ENCODE measurements at regions not wholly inside any gene's neighbourhood (a gene's known extent, or its start where the extent isn't known, plus 50 kb on each side); places are given as distances from the start of the nearest gene placed in this dataset.
"Not testable (repeated sequence)": the region's sequence is repeated elsewhere in the genome, so short reads cannot be mapped to it uniquely, and the experiment has no call there.

DNA sequence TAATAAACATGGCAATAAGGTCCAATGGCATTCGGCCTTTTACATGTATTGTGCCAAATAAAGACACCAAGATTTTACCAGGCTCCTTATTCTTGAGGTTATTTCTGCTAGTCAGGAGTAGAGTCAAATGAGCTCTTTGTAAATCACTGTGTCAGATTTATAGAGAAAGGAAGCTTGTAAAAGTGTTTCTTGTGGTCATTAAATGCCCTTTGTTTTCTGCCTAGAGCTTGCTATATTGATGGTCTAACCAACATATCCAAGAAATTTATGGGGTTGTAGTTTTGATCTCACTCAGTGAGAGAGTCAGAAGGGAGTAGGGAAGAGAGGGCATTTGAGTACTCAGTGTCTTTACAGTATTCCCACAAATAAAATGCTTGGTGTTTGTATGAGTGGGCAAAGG, 86.2 kb upstream of the FRMPD4 start:
- no peak for DNase-seq (ENCODE audit: low spot score)

- DNase-seq (ENCODE audit: low spot score) = no peak
Measured at GRCh38 chrX:12058087-12058486, 80.2 kb upstream of the FRMPD4 start.

GRCh38 chrX:12060489-12061260, 77.6 kb upstream of the FRMPD4 start:
- no peak for DNase-seq (ENCODE audit: low spot score)

DNA sequence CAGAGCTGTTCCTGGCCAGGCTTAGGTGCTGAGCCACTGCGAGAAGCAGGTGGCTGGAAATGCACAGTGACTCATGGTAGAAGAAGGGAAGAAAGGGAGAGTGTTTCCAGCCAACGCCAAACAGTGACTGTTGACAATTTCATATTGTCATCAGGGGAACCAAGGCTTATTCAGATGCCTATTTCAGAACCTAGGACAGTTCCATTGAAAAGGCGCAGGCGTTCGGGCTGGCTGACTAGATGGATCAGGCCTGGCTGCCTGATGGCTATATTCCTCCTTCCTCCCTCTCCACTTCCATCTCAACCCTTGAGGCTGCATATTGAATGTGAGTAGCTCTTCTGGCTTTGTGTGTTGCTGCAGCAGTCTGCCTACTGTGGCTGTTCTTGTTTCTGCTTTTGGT, 73.0 kb upstream of the FRMPD4 start:
- peak; percentile 14 for DNase-seq (ENCODE audit: low spot score)

- DNase-seq (ENCODE audit: low spot score) = no peak
Measured at GRCh38 chrX:12076046-12076445, 62.2 kb upstream of the FRMPD4 start.

GRCh38 chrX:12080265-12080664, 58.0 kb upstream of the FRMPD4 start:
- DNase-seq (ENCODE audit: low spot score) = peak; percentile 25

DNA sequence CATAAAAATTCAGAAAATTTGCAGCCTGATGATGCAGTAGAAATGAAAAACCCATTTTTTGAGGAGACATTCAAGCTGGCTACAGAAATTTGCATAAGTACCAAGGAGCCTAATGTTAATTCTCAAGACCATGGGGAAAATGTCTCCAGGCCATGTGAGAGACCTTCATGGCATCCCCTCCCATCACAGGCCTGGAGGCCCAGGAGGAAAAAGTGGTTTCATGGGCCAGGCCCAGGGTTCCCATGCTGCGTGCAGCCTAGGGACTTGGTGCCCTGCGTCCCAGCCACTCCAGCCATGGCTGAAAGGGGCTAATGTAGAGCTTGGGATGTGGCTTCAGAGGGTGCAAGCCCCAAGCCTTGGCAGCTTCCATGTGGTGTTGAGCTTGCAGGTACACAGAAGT, 55.3 kb upstream of the FRMPD4 start:
- not testable (repeated sequence) for DNase-seq (ENCODE audit: low spot score)

Data from H4 (cell line).